IMR-90 (cell line): ENCODE measurements at regions not wholly inside any gene's neighbourhood (a gene's known extent, or its start where the extent isn't known, plus 50 kb on each side); places are given as distances from the start of the nearest gene placed in this dataset.

ENCODE experiments used
- ATAC-seq: fragments of 200-7000 bp; cut with Tn5 transposase; 2 replicates; pipeline ENCODE4 v1.9.1; 2020; ENCODE audit warnings: low read depth, mild to moderate bottlenecking, moderate library complexity
- BruUV-seq: library from RNA; stranded (reverse); fragments of 400-500 nt; replicated peaks from 2 replicates; lab custom pipeline; 2021; lab: Mats Ljungman, UMichigan
- CTCF ChIA-PET: fragments of 300-600 bp; formaldehyde crosslinking; extraction: SDS; loops from one replicate; lab custom pipeline; 2021; ENCODE audit warnings: antibody characterized with exemption; lab: Yijun Ruan, JAX
- POLR2A ChIA-PET: fragments of 300-600 bp; sonication (Branson Sonifier 250); formaldehyde crosslinking; loops from one replicate; lab custom pipeline; 2022; ENCODE audit warnings: antibody characterized with exemption; ENCODE audit not compliant: unreplicated experiment; lab: Charles Lee
- DNase-seq: peaks from one replicate; pipeline ENCODE4 v3.0.0; 2013
- H2AFZ ChIP-seq: replicated peaks from 2 replicates; pipeline ENCODE3; 2013; ENCODE audit warnings: low read length, mild to moderate bottlenecking; ENCODE audit not compliant: poor library complexity
- H2AK5ac ChIP-seq: 2 replicates; pipeline ENCODE4 v1.6.1; 2013; ENCODE audit warnings: low read depth, low read length, inconsistent platforms
- H2AK9ac ChIP-seq: replicated peaks from 2 replicates; pipeline ENCODE3; 2013; ENCODE audit warnings: mild to moderate bottlenecking, low read depth, low read length, moderate library complexity; ENCODE audit not compliant: poor library complexity
- H2BK120ac ChIP-seq: 2 replicates; pipeline ENCODE4 v1.6.1; 2013; ENCODE audit warnings: low read depth, low read length, inconsistent platforms
- H2BK15ac ChIP-seq: 3 replicates; pipeline ENCODE4 v1.6.1; 2013; ENCODE audit warnings: low read depth, low read length, inconsistent platforms
- H2BK20ac ChIP-seq: 2 replicates; pipeline ENCODE4 v1.6.1; 2013; ENCODE audit warnings: low read depth, mild to moderate bottlenecking, inconsistent platforms, low read length, moderate library complexity
- H2BK5ac ChIP-seq: 2 replicates; pipeline ENCODE4 v1.6.1; 2013; ENCODE audit warnings: mild to moderate bottlenecking, low read depth, low read length, inconsistent platforms; ENCODE audit not compliant: poor library complexity, severe bottlenecking
- H3K14ac ChIP-seq: replicated peaks from 2 replicates; pipeline ENCODE4 v1.6.1; 2013; ENCODE audit warnings: low read depth, low read length, inconsistent platforms
- H3K18ac ChIP-seq: 2 replicates; pipeline ENCODE4 v1.6.1; 2013; ENCODE audit warnings: low read depth, low read length, control low read depth
- H3K23ac ChIP-seq: 2 replicates; pipeline ENCODE4 v1.6.1; 2013; ENCODE audit warnings: low read depth, low read length, inconsistent platforms
- H3K27ac ChIP-seq: 2 replicates; pipeline ENCODE4 v1.5.1; 2013; ENCODE audit warnings: mild to moderate bottlenecking, control low read depth, low read length; ENCODE audit not compliant: insufficient read depth
- H3K27me3 ChIP-seq: 2 replicates; pipeline ENCODE4 v1.6.1; 2013; ENCODE audit warnings: low read length; ENCODE audit not compliant: control insufficient read depth, insufficient read depth
- H3K36me3 ChIP-seq: 2 replicates; pipeline ENCODE4 v1.6.1; 2013; ENCODE audit warnings: low read length, mixed read lengths; ENCODE audit not compliant: control insufficient read depth, insufficient read depth
- H3K4ac ChIP-seq: 2 replicates; pipeline ENCODE4 v1.6.1; 2013; ENCODE audit warnings: low read depth, low read length, inconsistent platforms
- H3K4me1 ChIP-seq: 2 replicates; pipeline ENCODE4 v1.6.1; 2013; ENCODE audit warnings: low read length, mixed read lengths; ENCODE audit not compliant: control insufficient read depth, insufficient read depth
- H3K4me2 ChIP-seq: 2 replicates; pipeline ENCODE4 v1.6.1; 2013; ENCODE audit warnings: low read depth, mild to moderate bottlenecking, control low read depth, low read length, moderate library complexity
- H3K4me3 ChIP-seq: 2 replicates; pipeline ENCODE4 v1.5.1; 2013; ENCODE audit warnings: low read depth, mild to moderate bottlenecking, control low read depth, low read length, moderate library complexity; ENCODE audit not compliant: insufficient read depth
- H3K56ac ChIP-seq: 2 replicates; pipeline ENCODE4 v1.6.1; 2013; ENCODE audit warnings: low read length, inconsistent platforms; ENCODE audit not compliant: insufficient read depth; ENCODE audit errors: extremely low read depth
- H3K79me1 ChIP-seq, 2 experiments: 2 replicates each; pipeline ENCODE4 v1.6.1; 2013; ENCODE audit warnings: low read length in 2 of 2, inconsistent platforms in 1 of 2, low read depth in 1 of 2
- H3K9ac ChIP-seq: 2 replicates; pipeline ENCODE4 v1.6.1; 2013; ENCODE audit warnings: low read depth, low read length, control low read depth
- H3K9me1 ChIP-seq: 2 replicates; pipeline ENCODE4 v1.6.1; 2013; ENCODE audit warnings: low read length, inconsistent platforms; ENCODE audit not compliant: insufficient read depth
- H3K9me3 ChIP-seq: 2 replicates; pipeline ENCODE4 v1.6.1; 2013; ENCODE audit warnings: low read length; ENCODE audit not compliant: control insufficient read depth, insufficient read depth
- H4K20me1 ChIP-seq: 2 replicates; pipeline ENCODE4 v1.6.1; 2013; ENCODE audit warnings: low read length, inconsistent platforms; ENCODE audit not compliant: insufficient read depth
- H4K5ac ChIP-seq: 2 replicates; pipeline ENCODE4 v1.6.1; 2013; ENCODE audit warnings: mild to moderate bottlenecking, low read depth, low read length, control low read depth
- H4K8ac ChIP-seq, 2 experiments: 2 replicates each; pipeline ENCODE4 v1.6.1; 2013; ENCODE audit warnings: low read depth in 2 of 2, low read length in 2 of 2, control low read depth in 1 of 2, inconsistent platforms in 1 of 2
- H4K91ac ChIP-seq: 2 replicates; pipeline ENCODE4 v1.6.1; 2013; ENCODE audit warnings: low read depth, low read length, inconsistent platforms; ENCODE audit not compliant: insufficient read depth
- BHLHE40 ChIP-seq: fragments of 150-350 bp; IDR thresholded peaks from 2 replicates; pipeline ENCODE4 v1.6.1; 2016; ENCODE audit warnings: mild to moderate bottlenecking, low read depth, low read length
- CEBPB ChIP-seq: IDR thresholded peaks from 2 replicates; pipeline ENCODE4 v1.6.1; 2012; ENCODE audit warnings: low read depth, low read length, improper control_type of control experiment
- CHD1 ChIP-seq: IDR thresholded peaks from 2 replicates; pipeline ENCODE4 v1.6.1; 2012; ENCODE audit warnings: low read depth, low read length, improper control_type of control experiment
- CTCF ChIP-seq: conservative IDR thresholded peaks from 2 replicates; pipeline ENCODE4 v1.5.1; 2012; ENCODE audit warnings: mild to moderate bottlenecking, low read depth, low read length, improper control_type of control experiment
- ELK1 ChIP-seq: fragments of 150-350 bp; IDR thresholded peaks from 2 replicates; pipeline ENCODE4 v1.6.1; 2016; ENCODE audit warnings: low read depth, mild to moderate bottlenecking, low read length, moderate library complexity, borderline replicate concordance
- FOS ChIP-seq: fragments of 150-350 bp; IDR thresholded peaks from 2 replicates; pipeline ENCODE4 v1.6.1; 2016; ENCODE audit warnings: low read depth, low read length
- MAFK ChIP-seq: IDR thresholded peaks from 2 replicates; pipeline ENCODE4 v1.6.1; 2012; ENCODE audit warnings: low read depth, low read length, improper control_type of control experiment
- MAZ ChIP-seq: IDR thresholded peaks from 2 replicates; pipeline ENCODE4 v1.6.1; 2012; ENCODE audit warnings: low read depth, mild to moderate bottlenecking, low read length, improper control_type of control experiment, moderate library complexity, borderline replicate concordance
- MXI1 ChIP-seq: IDR thresholded peaks from 2 replicates; pipeline ENCODE4 v1.6.1; 2012; ENCODE audit warnings: low read depth, mild to moderate bottlenecking, low read length, moderate library complexity, borderline replicate concordance
- NFE2L2 ChIP-seq: fragments of 150-350 bp; IDR thresholded peaks from 2 replicates; pipeline ENCODE4 v1.6.1; 2016; ENCODE audit warnings: low read depth, mild to moderate bottlenecking, low read length
- POLR2A ChIP-seq: IDR thresholded peaks from 2 replicates; pipeline ENCODE4 v1.6.1; 2012; ENCODE audit warnings: mild to moderate bottlenecking, low read depth, low read length
- RAD21 ChIP-seq: IDR thresholded peaks from 2 replicates; pipeline ENCODE4 v1.6.1; 2012; ENCODE audit warnings: low read length, improper control_type of control experiment
- RCOR1 ChIP-seq: IDR thresholded peaks from 2 replicates; pipeline ENCODE4 v1.6.1; 2012; ENCODE audit warnings: mild to moderate bottlenecking, low read length, improper control_type of control experiment; ENCODE audit not compliant: insufficient replicate concordance
- RFX5 ChIP-seq: IDR thresholded peaks from 2 replicates; pipeline ENCODE4 v1.8.0; 2012; ENCODE audit warnings: low read depth, mild to moderate bottlenecking, low read length, moderate library complexity
- SMC3 ChIP-seq: fragments of 150-350 bp; IDR thresholded peaks from 2 replicates; pipeline ENCODE4 v1.6.1; 2016; ENCODE audit warnings: low read depth, mild to moderate bottlenecking, antibody characterized with exemption, low read length, moderate library complexity
- WGBS, 2 experiments: methylation state at CpG; one replicate each; pipeline versions ENCODE4 v1.1.5 to v1.1.7; 2013; ENCODE audit warnings: missing lambda C conversion rate in 2 of 2; ENCODE audit not compliant: insufficient read length in 1 of 2; ENCODE audit errors: extremely low coverage in 2 of 2; 5-methylcytosine and 5-hydroxymethylcytosine counted together
- dilution Hi-C: fragments of 300-500 bp; cut with HindIII; formaldehyde crosslinking; loops from one replicate; pipeline ENCODE4 v1.14.3; 2018; ENCODE audit warnings: low sequenced_read_pairs; ENCODE audit not compliant: unreplicated experiment
- in situ Hi-C: fragments of 300-500 bp; cut with MboI; formaldehyde crosslinking; loops from 3 replicates; pipeline ENCODE4 v1.14.3; 2019; ENCODE audit warnings: low sequenced_read_pairs, inconsistent platforms, mixed read lengths
- intact Hi-C: fragments of 100-400 bp; cut with micrococcal nuclease; formaldehyde crosslinking; loops from 2 replicates; pipeline ENCODE4 v1.10.0; 2022
- TF ChIP-seq, protein P1 (sequence below): fragments of 150-350 bp; IDR thresholded peaks from 2 replicates; pipeline ENCODE4 v1.6.1; 2017; ENCODE audit warnings: mild to moderate bottlenecking, antibody characterized with exemption, low read length, low read depth

GRCh38 chr1:234781241-234782065, 171.5 kb upstream of the IRF2BP2 start:
- Histone ChIP-seq H4K20me1 (no peaks in the 10 kb centered on the region; the same call in 1 of the 2 replicates), H3K4me3 (no peak overlapping the region), H2BK20ac (no peak overlapping the region), H2AK5ac (no peak overlapping the region), H2BK5ac (no peak overlapping the region), H4K91ac (no peak overlapping the region), H3K9me1 (no peaks in the 10 kb centered on the region), H3K56ac (no peak overlapping the region), H3K27me3 (peaks cover 42% of the 10 kb centered on the region), H2BK120ac (no peak overlapping the region), H3K18ac (no peak overlapping the region), H3K4me1 (peaks cover 1% of the 10 kb centered on the region), H3K9ac (no peak overlapping the region), H3K4me2 (no peak overlapping the region), H3K4ac (no peak overlapping the region), H4K5ac (no peak overlapping the region), H2AK9ac (no peak overlapping the region), H3K36me3 (no peaks in the 10 kb centered on the region), H3K23ac (no peak overlapping the region), H2AFZ (no peak overlapping the region), H3K27ac (no peak overlapping the region), H3K9me3 (no peaks in the 10 kb centered on the region), H3K14ac (no peak overlapping the region), H3K79me1 (no peaks in the 10 kb centered on the region), H4K8ac (no peak overlapping the region), H2BK15ac (no peak overlapping the region)
- CTCF ChIA-PET, result no interaction called here
- no peak for TF ChIP-seq CTCF
- no peak for TF ChIP-seq RCOR1
- TF ChIP-seq FOS, result no peak
- TF ChIP-seq SMC3, result no peak
- no peak for TF ChIP-seq RFX5
- no peak for TF ChIP-seq MAZ
- TF ChIP-seq MAFK, result no peak
- no peak for TF ChIP-seq MXI1
- TF ChIP-seq POLR2A, result no peak
- no peak for TF ChIP-seq BHLHE40
- no peak for TF ChIP-seq RAD21
- TF ChIP-seq NFE2L2, result no peak
- no peak for TF ChIP-seq CHD1
- TF ChIP-seq ELK1, result no peak
- TF ChIP-seq CEBPB, result no peak
- TF ChIP-seq, protein P1, sequence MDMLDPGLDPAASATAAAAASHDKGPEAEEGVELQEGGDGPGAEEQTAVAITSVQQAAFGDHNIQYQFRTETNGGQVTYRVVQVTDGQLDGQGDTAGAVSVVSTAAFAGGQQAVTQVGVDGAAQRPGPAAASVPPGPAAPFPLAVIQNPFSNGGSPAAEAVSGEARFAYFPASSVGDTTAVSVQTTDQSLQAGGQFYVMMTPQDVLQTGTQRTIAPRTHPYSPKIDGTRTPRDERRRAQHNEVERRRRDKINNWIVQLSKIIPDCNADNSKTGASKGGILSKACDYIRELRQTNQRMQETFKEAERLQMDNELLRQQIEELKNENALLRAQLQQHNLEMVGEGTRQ, result no peak
- WGBS, 2 experiments, result 77% methylated on average over 3 of the region's 8 CpGs; no CpG with 5 or more reads in 1 of the 2 experiments
- in situ Hi-C loops, result no loop called here
- ATAC-seq (no peak), DNase-seq (peak; percentile 12)
- intact Hi-C loops, result no loop called here
- BruUV-seq, result no TSS peak
- POLR2A ChIA-PET, result no interaction called here
- dilution Hi-C loops, result no loop called here
